Activated T-cell treated with anti-CD3 and anti-CD28 coated beads, Interleukin-2, amount 50 U/mL, for 48 hours (primary cell): ENCODE measurements at regions not wholly inside any gene's neighbourhood (a gene's known extent, or its start where the extent isn't known, plus 50 kb on each side); places are given as distances from the start of the nearest gene placed in this dataset.

Experiments
- DNase-seq, 2 experiments: peaks; one replicate each; pipeline ENCODE4 v3.0.0-alpha.2; 2020

DNA sequence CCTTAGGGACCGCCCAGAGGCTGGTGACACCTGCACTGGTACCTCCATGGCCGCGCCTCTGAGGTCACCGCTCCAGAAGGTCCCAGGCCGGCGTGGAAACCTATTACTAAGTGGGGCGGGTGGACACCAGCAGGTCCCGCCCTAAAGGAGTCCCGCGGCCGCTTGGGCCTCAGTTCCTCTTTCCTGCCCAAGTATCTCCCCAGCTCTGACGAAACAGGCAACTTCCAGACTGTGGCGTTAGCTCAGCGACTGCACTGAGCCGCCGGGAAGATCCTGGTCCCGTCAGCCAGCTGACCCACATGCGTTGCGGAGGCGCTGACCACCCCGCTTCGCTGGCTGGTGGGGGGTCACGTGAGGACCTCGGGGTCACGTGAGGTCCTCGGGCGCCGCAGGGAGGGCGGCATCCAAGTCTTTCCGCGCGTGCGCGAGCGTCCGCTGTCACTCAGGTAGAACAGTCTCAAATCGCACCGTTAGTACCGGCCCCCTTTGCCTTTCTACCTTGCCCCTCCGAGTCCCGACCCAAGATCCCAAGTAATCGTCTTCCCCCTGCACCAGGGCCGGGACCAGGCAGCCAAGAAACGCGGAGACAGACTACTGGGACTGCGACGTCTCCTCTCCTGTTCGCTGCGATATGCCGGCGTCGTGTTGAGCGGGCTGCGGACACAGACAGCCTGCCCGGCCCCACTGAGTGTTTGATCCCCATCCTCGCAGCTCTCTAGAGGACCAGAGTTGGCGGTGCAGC is 53.7 kb upstream of the KDM4C start:
- peak; percentile 88 to 90 for DNase-seq

DNA sequence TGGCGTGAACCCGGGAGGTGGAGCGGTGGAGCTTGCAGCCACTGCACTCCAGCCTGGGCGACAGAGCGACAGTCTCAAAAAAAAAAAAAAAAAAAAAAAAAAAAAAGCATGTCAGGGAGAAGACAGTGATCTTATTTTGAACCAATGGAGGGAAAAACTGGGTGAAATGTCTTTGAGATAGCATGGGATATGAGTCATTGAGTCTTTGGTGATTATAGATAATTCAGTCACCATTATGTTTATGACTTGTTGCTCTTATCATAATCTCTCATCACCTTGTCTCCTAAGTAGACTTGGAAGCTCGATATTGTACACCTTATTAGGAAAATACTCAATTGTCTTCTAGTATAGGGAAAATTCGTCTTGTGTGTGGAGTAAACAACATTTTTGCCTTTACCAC is 55.1 kb upstream of the KDM4C start:
- DNase-seq: no peak

DNA sequence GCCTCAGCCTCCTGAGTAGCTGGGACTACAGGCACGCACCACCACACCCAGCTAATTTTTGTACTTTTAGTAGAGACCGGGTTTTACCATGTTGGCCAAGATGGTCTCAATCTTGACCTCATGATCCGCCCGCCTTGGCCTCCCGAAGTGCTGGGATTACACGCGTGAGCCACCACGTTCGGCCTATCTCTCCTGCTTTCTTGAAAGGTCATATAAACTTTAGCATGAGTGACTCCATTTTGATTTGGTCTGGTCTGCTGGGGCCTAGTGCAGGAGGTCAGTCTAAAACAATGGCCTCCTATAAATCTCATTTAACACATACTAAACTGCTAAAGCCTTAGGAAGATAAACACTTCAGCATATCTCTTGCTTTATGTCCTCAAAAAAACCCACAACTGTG is 50.6 kb upstream of the GLDC start:
- no peak for DNase-seq

DNA sequence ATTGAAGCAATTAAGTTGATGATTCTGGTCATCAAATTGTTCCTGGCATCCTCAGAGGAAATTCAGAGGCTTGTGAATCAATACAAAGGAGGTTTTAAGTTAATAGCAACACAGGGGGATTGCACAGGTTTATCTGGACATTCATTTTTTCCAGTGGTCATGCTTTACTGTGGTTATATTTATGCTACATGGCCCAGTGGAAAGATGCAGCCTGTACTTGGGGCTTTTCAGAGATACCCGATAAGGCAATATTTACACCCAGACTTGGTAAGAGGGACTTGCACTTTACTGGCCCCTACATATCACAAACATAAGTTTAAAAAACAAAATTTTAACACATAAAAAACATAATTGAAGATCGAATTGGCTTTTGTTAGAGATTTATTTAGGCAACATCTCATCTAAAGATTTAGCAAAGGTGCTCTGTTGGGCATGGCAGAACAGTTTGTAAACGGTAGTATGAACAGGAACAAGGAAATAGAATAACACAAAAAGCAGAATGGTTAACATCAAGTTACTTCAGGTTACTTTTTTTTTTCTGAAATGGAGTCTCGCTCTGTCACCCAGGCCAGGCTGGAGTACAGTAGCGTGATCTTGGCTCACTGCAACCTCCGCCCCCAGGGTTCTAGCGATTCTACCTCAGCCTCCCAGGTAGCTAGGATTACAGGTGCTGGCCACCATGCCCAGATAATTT is 49.7 kb upstream of the GLDC start:
- no peak for DNase-seq
